UCSD-AML1 (cell line): ENCODE measurements at regions not wholly inside any gene's neighbourhood (a gene's known extent, or its start where the extent isn't known, plus 50 kb on each side); places are given as distances from the start of the nearest gene placed in this dataset.
"Not testable (repeated sequence)": the region's sequence is repeated elsewhere in the genome, so short reads cannot be mapped to it uniquely, and the experiment has no call there.

Experiments
- DNase-seq: peaks from one replicate; lab custom pipeline; 2025; ENCODE audit not compliant: unreplicated experiment; lab: John Stamatoyannopoulos, UW

- DNase-seq: no peak
Observed at GRCh38 chr4:14340321-14340720, 662.0 kb upstream of the CPEB2 start.

GRCh38 chr4:14343961-14344360 lies 658.3 kb upstream of the CPEB2 start:
- no peak for DNase-seq

- peak; percentile 26 for DNase-seq
Observed at GRCh38 chr4:14345356-14345775, 656.9 kb upstream of the CPEB2 start.

- no peak for DNase-seq
Observed at GRCh38 chr4:14347526-14347925, 654.8 kb upstream of the CPEB2 start.

GRCh38 chr4:14348506-14348905 lies 653.8 kb upstream of the CPEB2 start:
- DNase-seq: no peak

GRCh38 chr4:14358544-14359160 lies 643.6 kb upstream of the CPEB2 start:
- not testable (repeated sequence) for DNase-seq

- DNase-seq: no peak
Observed at GRCh38 chr4:14359991-14360390, 642.3 kb upstream of the CPEB2 start.

- DNase-seq: no peak
Observed at GRCh38 chr4:14361084-14361483, 641.2 kb upstream of the CPEB2 start.

- no peak for DNase-seq
Observed at GRCh38 chr4:14362385-14362784, 639.9 kb upstream of the CPEB2 start.

GRCh38 chr4:14364953-14365536 lies 637.2 kb upstream of the CPEB2 start:
- no peak for DNase-seq

- DNase-seq: no peak
Observed at GRCh38 chr4:14368391-14368790, 633.9 kb upstream of the CPEB2 start.

- no peak for DNase-seq
Observed at GRCh38 chr4:14371131-14371530, 631.1 kb upstream of the CPEB2 start.

GRCh38 chr4:14375816-14376215 lies 626.5 kb upstream of the CPEB2 start:
- no peak for DNase-seq

GRCh38 chr4:14379183-14379582 lies 623.1 kb upstream of the CPEB2 start:
- no peak for DNase-seq

GRCh38 chr4:14383652-14384051 lies 618.6 kb upstream of the CPEB2 start:
- DNase-seq: no peak

- no peak for DNase-seq
Observed at GRCh38 chr4:14384824-14385223, 617.5 kb upstream of the CPEB2 start.

- no peak for DNase-seq
Observed at GRCh38 chr4:14386196-14386595, 616.1 kb upstream of the CPEB2 start.

- no peak for DNase-seq
Observed at GRCh38 chr4:14387647-14388046, 614.6 kb upstream of the CPEB2 start.

- no peak for DNase-seq
Observed at GRCh38 chr4:14392378-14392777, 609.9 kb upstream of the CPEB2 start.

- DNase-seq: no peak
Observed at GRCh38 chr4:14396183-14396582, 606.1 kb upstream of the CPEB2 start.

- no peak for DNase-seq
Observed at GRCh38 chr4:14399848-14400247, 602.4 kb upstream of the CPEB2 start.

GRCh38 chr4:14400307-14400706 lies 602.0 kb upstream of the CPEB2 start:
- DNase-seq: no peak

- DNase-seq: no peak
Observed at GRCh38 chr4:14403132-14403531, 599.1 kb upstream of the CPEB2 start.
